ENCODE measurements at regions not wholly inside any gene's neighbourhood (a gene's known extent, or its start where the extent isn't known, plus 50 kb on each side); places are given as distances from the start of the nearest gene placed in this dataset.

DNA sequence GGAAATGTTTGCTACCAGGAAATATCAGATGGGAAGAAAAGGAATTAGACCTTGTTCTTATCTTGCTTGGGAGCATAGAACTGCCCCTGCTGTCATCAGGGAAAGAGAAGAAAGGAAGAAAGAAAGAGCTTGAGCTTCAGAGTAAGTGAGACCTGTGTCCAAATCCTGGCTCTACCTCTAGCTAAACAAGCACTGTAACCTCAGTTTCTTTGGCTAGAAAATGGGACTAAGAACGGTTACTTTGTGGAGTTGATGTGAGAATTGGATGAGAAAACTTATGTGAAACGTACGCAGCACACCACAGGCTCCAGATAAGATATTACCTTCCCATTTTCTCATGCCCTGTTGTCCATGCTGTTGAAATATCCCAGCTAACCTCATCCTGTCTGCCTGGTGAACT, 57.1 kb upstream of the CREB3L1 start:
- TF ChIP-seq, protein P1, sequence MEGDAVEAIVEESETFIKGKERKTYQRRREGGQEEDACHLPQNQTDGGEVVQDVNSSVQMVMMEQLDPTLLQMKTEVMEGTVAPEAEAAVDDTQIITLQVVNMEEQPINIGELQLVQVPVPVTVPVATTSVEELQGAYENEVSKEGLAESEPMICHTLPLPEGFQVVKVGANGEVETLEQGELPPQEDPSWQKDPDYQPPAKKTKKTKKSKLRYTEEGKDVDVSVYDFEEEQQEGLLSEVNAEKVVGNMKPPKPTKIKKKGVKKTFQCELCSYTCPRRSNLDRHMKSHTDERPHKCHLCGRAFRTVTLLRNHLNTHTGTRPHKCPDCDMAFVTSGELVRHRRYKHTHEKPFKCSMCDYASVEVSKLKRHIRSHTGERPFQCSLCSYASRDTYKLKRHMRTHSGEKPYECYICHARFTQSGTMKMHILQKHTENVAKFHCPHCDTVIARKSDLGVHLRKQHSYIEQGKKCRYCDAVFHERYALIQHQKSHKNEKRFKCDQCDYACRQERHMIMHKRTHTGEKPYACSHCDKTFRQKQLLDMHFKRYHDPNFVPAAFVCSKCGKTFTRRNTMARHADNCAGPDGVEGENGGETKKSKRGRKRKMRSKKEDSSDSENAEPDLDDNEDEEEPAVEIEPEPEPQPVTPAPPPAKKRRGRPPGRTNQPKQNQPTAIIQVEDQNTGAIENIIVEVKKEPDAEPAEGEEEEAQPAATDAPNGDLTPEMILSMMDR (IDR thresholded peaks at IDR 0.05): no peak
- TF ChIP-seq POLR2A (IDR thresholded peaks at IDR 0.05): no peak

Measured in Peyer's patch (tissue), 4 donors.